HepG2 (cell line): ENCODE measurements at regions not wholly inside any gene's neighbourhood (a gene's known extent, or its start where the extent isn't known, plus 50 kb on each side); places are given as distances from the start of the nearest gene placed in this dataset.

Experiments
- ATAC-seq: fragments of 200-7000 bp; cut with Tn5 transposase; 3 replicates; pipeline ENCODE4 v1.9.1; 2020; ENCODE audit warnings: mild to moderate bottlenecking, moderate library complexity
- BruUV-seq: library from RNA; stranded (reverse); fragments of 400-500 nt; replicated peaks from 2 replicates; lab custom pipeline; 2021; lab: Mats Ljungman, UMichigan
- CTCF ChIA-PET: fragments of 300-600 bp; formaldehyde crosslinking; extraction: SDS; loops from one replicate; lab custom pipeline; 2021; ENCODE audit warnings: low total read pairs, inconsistent platforms, low intra/inter-chr PET ratio; lab: Yijun Ruan, JAX
- POLR2A ChIA-PET: fragments of 350-600 bp; sonication (Branson Sonifier 250); formaldehyde crosslinking; loops from one replicate; lab custom pipeline; 2020; ENCODE audit warnings: antibody characterized with exemption, inconsistent platforms; lab: Yijun Ruan, JAX
- DNase-seq: peaks from one replicate; pipeline ENCODE4 v3.0.0-alpha.2; 2015; ENCODE audit warnings: low spot score
- FAIRE-seq: peaks from 3 replicates; lab custom pipeline; 2011; peaks lifted over from hg19 to GRCh38; lab: Jason Lieb, UNC
- H2AFZ ChIP-seq: one replicate; pipeline ENCODE4 v1.6.1; 2011; ENCODE audit warnings: low read length, inconsistent platforms
- H3K27ac ChIP-seq: fragments of 300-600 bp; 3 replicates; pipeline ENCODE4 v1.8.0; 2011; ENCODE audit warnings: mixed run types, mild to moderate bottlenecking, mixed read lengths, low read length, inconsistent platforms; ENCODE audit not compliant: insufficient read depth; ENCODE audit errors: extremely low read length
- H3K27me3 ChIP-seq, 2 experiments: fragments of 200-600 bp in 1 of 2; 2 replicates in 1 of 2; 3 replicates in 1 of 2; pipeline versions ENCODE4 v1.6.0 to v1.8.0; 2011; ENCODE audit warnings: low read length in 2 of 2, mild to moderate bottlenecking in 2 of 2, moderate library complexity in 2 of 2, inconsistent platforms in 1 of 2; ENCODE audit not compliant: insufficient read depth in 2 of 2, control insufficient read depth in 1 of 2
- H3K36me3 ChIP-seq, 2 experiments: fragments of 200-600 bp in 1 of 2; replicated peaks in 1 of 2; 2 replicates in 1 of 2; 3 replicates in 1 of 2; pipeline versions ENCODE4 v1.5.1 to v1.8.0; 2011; ENCODE audit warnings: low read length in 2 of 2, inconsistent platforms in 1 of 2; ENCODE audit not compliant: insufficient read depth in 2 of 2, control insufficient read depth in 1 of 2
- H3K4me1 ChIP-seq: 2 replicates; pipeline ENCODE4 v1.5.1; 2012; ENCODE audit warnings: low read length, inconsistent platforms; ENCODE audit not compliant: insufficient read depth
- H3K4me2 ChIP-seq: 2 replicates; pipeline ENCODE4 v1.6.0; 2011; ENCODE audit warnings: low read depth, low read length, inconsistent platforms
- H3K4me3 ChIP-seq, 3 experiments: fragments of 200-600 bp in 1 of 3; sonication (generic), shearing (Covaris generic) in 1 of 3; replicated peaks in 1 of 3; 2 replicates each; pipeline ENCODE4 v1.5.1; 2011 to 2016; ENCODE audit warnings: low read length in 3 of 3, inconsistent platforms in 2 of 3, low read depth in 2 of 3, mild to moderate bottlenecking in 2 of 3, control low read depth in 1 of 3, mixed read lengths in 1 of 3; ENCODE audit not compliant: insufficient read depth in 1 of 3
- H3K79me2 ChIP-seq: one replicate; pipeline ENCODE4 v1.6.1; 2011; ENCODE audit warnings: low read length, inconsistent platforms; ENCODE audit not compliant: insufficient read depth
- H3K9ac ChIP-seq: 2 replicates; pipeline ENCODE4 v1.6.0; 2011; ENCODE audit warnings: mild to moderate bottlenecking, low read depth, low read length, inconsistent platforms; ENCODE audit not compliant: insufficient read depth
- H3K9me3 ChIP-seq: 2 replicates; pipeline ENCODE4 v1.5.1; 2012; ENCODE audit warnings: mild to moderate bottlenecking, low read length
- H4K20me1 ChIP-seq: 2 replicates; pipeline ENCODE4 v1.6.0; 2011; ENCODE audit warnings: inconsistent platforms, mild to moderate bottlenecking, low read length, moderate library complexity; ENCODE audit not compliant: insufficient read depth
- BCL3 ChIP-seq: sonication (generic); formaldehyde crosslinking; IDR thresholded peaks from 2 replicates; pipeline ENCODE4 v1.5.1; 2020; ENCODE audit warnings: mild to moderate bottlenecking, missing genetic modification reagents, moderate library complexity
- GTF3A ChIP-seq: sonication (generic); formaldehyde crosslinking; conservative IDR thresholded peaks from 2 replicates; pipeline ENCODE4 v1.4.0; 2020; ENCODE audit warnings: mild to moderate bottlenecking, missing genetic modification reagents
- MNT ChIP-seq: fragments of 450-650 bp; IDR thresholded peaks from 2 replicates; pipeline ENCODE4 v1.6.1; 2016
- MTA3 ChIP-seq: sonication (generic); formaldehyde crosslinking; IDR thresholded peaks from 2 replicates; pipeline ENCODE4 v1.4.0; 2020; ENCODE audit warnings: missing genetic modification reagents
- NR2F6 ChIP-seq, 2 experiments: IDR thresholded peaks; 2 replicates each; pipeline ENCODE4 v1.6.1; 2016; ENCODE audit warnings: antibody characterized with exemption in 1 of 2, mild to moderate bottlenecking in 1 of 2
- PLSCR1 ChIP-seq: sonication (generic); formaldehyde crosslinking; IDR thresholded peaks from 2 replicates; pipeline ENCODE4 v1.5.0; 2020; ENCODE audit warnings: missing genetic modification reagents, mild to moderate bottlenecking, borderline replicate concordance
- ZBTB7A ChIP-seq: sonication (generic); formaldehyde crosslinking; IDR thresholded peaks from 2 replicates; pipeline ENCODE4 v1.8.0; 2022; ENCODE audit warnings: mild to moderate bottlenecking, missing genetic modification reagents
- ZNF225 ChIP-seq: sonication (generic); formaldehyde crosslinking; IDR thresholded peaks from 2 replicates; pipeline ENCODE4 v1.4.0; 2020; ENCODE audit warnings: mild to moderate bottlenecking, missing genetic modification reagents
- ZNF383 ChIP-seq: sonication (generic); formaldehyde crosslinking; IDR thresholded peaks from 2 replicates; pipeline ENCODE4 v1.4.0; 2020; ENCODE audit warnings: missing genetic modification reagents, mild to moderate bottlenecking, borderline replicate concordance
- WGBS: methylation state at CpG from one replicate; pipeline ENCODE4 v1.1.6; 2017; ENCODE audit warnings: low lambda C conversion rate; 5-methylcytosine and 5-hydroxymethylcytosine counted together
- in situ Hi-C: cut with HindIII; loops from 2 replicates; pipeline ENCODE4 v1.10.0; 2017; ENCODE audit warnings: low pct_unique_long_range_greater_than_20kb; ENCODE audit not compliant: extremely low pct_ligation_motif_present
- intact Hi-C: fragments of 100-400 bp; cut with micrococcal nuclease; formaldehyde crosslinking; loops from one replicate; pipeline ENCODE4 v1.10.0; 2022; ENCODE audit not compliant: unreplicated experiment

- no peak for TF ChIP-seq GTF3A (CRISPR knock-in tag)
- no peak for TF ChIP-seq PLSCR1 (CRISPR knock-in tag)
- no peak for TF ChIP-seq BCL3 (CRISPR knock-in tag)
- no peak for TF ChIP-seq MTA3 (CRISPR knock-in tag)
- TF ChIP-seq ZNF225 (CRISPR knock-in tag) = no peak
- no peak overlapping the region for H3K4me3 ChIP-seq
- no TSS peak for BruUV-seq
- H3K9me3 ChIP-seq = no peaks in the 10 kb centered on the region
- H2AFZ ChIP-seq = no peak overlapping the region
- WGBS = 39% methylated on average over 3 of the region's 3 CpGs
- ATAC-seq = no peak
- DNase-seq = no peak
- ChIA-PET POLR2A (no interaction called here), CTCF (no interaction called here)
- no peaks in the 10 kb centered on the region for H4K20me1 ChIP-seq
- no peak for FAIRE-seq
- no peaks in the 10 kb centered on the region for H3K79me2 ChIP-seq
- H3K4me2 ChIP-seq = no peak overlapping the region
- intact Hi-C loops (no loop called here), in situ Hi-C loops (no loop called here)
- H3K4me1 ChIP-seq = no peaks in the 10 kb centered on the region
- H3K9ac ChIP-seq = no peak overlapping the region
- no peaks in the 10 kb centered on the region for H3K36me3 ChIP-seq
- no peak overlapping the region for H3K27ac ChIP-seq
- H3K27me3 ChIP-seq = no peaks in the 10 kb centered on the region
These were observed 639.6 kb downstream of the AACS start for GRCh38 chr12:125704803-125705202.

GRCh38 chr12:125720961-125721360, 655.7 kb downstream of the AACS start:
- POLR2A ChIA-PET = no interaction called here
- ATAC-seq (no peak), FAIRE-seq (no peak)

More at GRCh38 chr12:125720961-125721360, 655.7 kb downstream of the AACS start:
- CTCF ChIA-PET = no interaction called here
- H3K4me1 ChIP-seq = no peaks in the 10 kb centered on the region
- intact Hi-C loops = no loop called here
- no peaks in the 10 kb centered on the region for H3K27me3 ChIP-seq
- BruUV-seq = no TSS peak
- H3K4me2 ChIP-seq = no peak overlapping the region
- H3K36me3 ChIP-seq = no peaks in the 10 kb centered on the region
- H3K9me3 ChIP-seq = peaks cover 6% of the 10 kb centered on the region
- DNase-seq = no peak
- no peak overlapping the region for H3K9ac ChIP-seq
- in situ Hi-C loops = no loop called here
- no peak overlapping the region for H3K4me3 ChIP-seq
- TF ChIP-seq MNT (peak; percentile 99), NR2F6 (IDR thresholded peaks at IDR 0.05) (no peak), NR2F6 (CRISPR knock-in tag; IDR thresholded peaks at IDR 0.05) (no peak), ZNF383 (CRISPR knock-in tag) (no peak), ZBTB7A (CRISPR knock-in tag) (no peak)
- TF ChIP-seq, all 625 proteins: peak for 1
- H3K79me2 ChIP-seq = no peaks in the 10 kb centered on the region
- WGBS = 38% methylated on average over 8 of the region's 10 CpGs
- H3K27ac ChIP-seq = no peak overlapping the region
- no peaks in the 10 kb centered on the region for H4K20me1 ChIP-seq
- no peak overlapping the region for H2AFZ ChIP-seq
